Smooth muscle cell (in vitro differentiated cells): ENCODE measurements at regions not wholly inside any gene's neighbourhood (a gene's known extent, or its start where the extent isn't known, plus 50 kb on each side); places are given as distances from the start of the nearest gene placed in this dataset.

Source experiments
- DNase-seq: peaks from one replicate; lab custom pipeline; 2025; ENCODE audit not compliant: unreplicated experiment; lab: John Stamatoyannopoulos, UW
- H2AFZ ChIP-seq: fragments of 200-600 bp; sonication (generic); 2 replicates; pipeline ENCODE4 v1.6.0; 2016; ENCODE audit warnings: antibody characterized with exemption, low read depth, mild to moderate bottlenecking
- H3F3A ChIP-seq: fragments of 200-600 bp; sonication (generic); 2 replicates; pipeline ENCODE4 v1.6.0; 2017; ENCODE audit warnings: antibody characterized with exemption, low read depth
- H3K27ac ChIP-seq: fragments of 200-600 bp; sonication (generic); 2 replicates; pipeline ENCODE4 v1.5.1; 2016; ENCODE audit warnings: low read depth, mild to moderate bottlenecking
- H3K27me3 ChIP-seq: fragments of 200-600 bp; sonication (generic); 2 replicates; pipeline ENCODE4 v1.6.1; 2016; ENCODE audit warnings: low read depth, mild to moderate bottlenecking
- H3K36me3 ChIP-seq: fragments of 200-600 bp; sonication (generic); 2 replicates; pipeline ENCODE4 v1.5.1; 2016; ENCODE audit warnings: low read depth
- H3K4me1 ChIP-seq: fragments of 200-600 bp; sonication (generic); 2 replicates; pipeline ENCODE4 v1.5.1; 2016; ENCODE audit warnings: low read depth
- H3K4me2 ChIP-seq: fragments of 200-600 bp; sonication (generic); 2 replicates; pipeline ENCODE4 v1.6.0; 2016; ENCODE audit warnings: mild to moderate bottlenecking
- H3K4me3 ChIP-seq: fragments of 200-600 bp; sonication (generic); 2 replicates; pipeline ENCODE4 v1.5.1; 2016; ENCODE audit warnings: mild to moderate bottlenecking
- H3K79me2 ChIP-seq: fragments of 200-600 bp; sonication (generic); 2 replicates; pipeline ENCODE4 v1.6.0; 2016; ENCODE audit warnings: low read depth, mild to moderate bottlenecking
- H3K9ac ChIP-seq: fragments of 200-600 bp; sonication (generic); 2 replicates; pipeline ENCODE4 v1.6.0; 2016; ENCODE audit warnings: low read depth
- H3K9me3 ChIP-seq: fragments of 200-600 bp; sonication (generic); replicated peaks from 2 replicates; pipeline ENCODE4 v1.5.1; 2016; ENCODE audit warnings: low read depth
- H4K20me1 ChIP-seq: fragments of 200-600 bp; sonication (generic); 2 replicates; pipeline ENCODE4 v1.6.0; 2016; ENCODE audit warnings: low read depth
- CTCF ChIP-seq: fragments of 200-600 bp; sonication (generic); IDR thresholded peaks from 2 replicates; pipeline ENCODE4 v1.5.1; 2017; ENCODE audit warnings: borderline replicate concordance, mild to moderate bottlenecking, antibody characterized with exemption; ENCODE audit not compliant: insufficient read depth, poor library complexity, severe bottlenecking
- WGBS: methylation state at CpG from one replicate; pipeline ENCODE4 v1.1.7; 2016; ENCODE audit warnings: low lambda C conversion rate; 5-methylcytosine and 5-hydroxymethylcytosine counted together

DNA sequence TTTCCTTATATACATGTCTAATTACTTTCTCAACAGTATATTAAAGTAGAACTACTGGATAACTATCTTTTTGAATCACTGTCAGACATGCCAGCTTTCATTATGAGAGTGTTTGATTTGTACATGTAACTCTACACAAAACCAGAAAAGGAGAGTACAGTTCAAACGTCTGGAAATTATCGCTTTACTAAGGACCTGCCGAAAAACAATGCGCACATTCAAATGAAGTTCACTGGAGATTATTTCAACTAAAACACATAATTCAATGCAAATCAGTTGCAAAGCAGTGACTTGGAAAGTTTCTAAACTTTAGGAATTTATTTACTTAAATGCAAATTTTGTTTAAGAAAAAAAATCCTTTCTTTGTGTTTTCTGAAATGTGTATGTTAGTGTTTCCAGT is 942.5 kb downstream of the EFNA5 start:
- no peaks in the 10 kb centered on the region for H3K27me3 ChIP-seq
- no peaks in the 10 kb centered on the region for H3K36me3 ChIP-seq
- no peak overlapping the region for H3K27ac ChIP-seq
- no peak for TF ChIP-seq CTCF
- H3K4me1 ChIP-seq: no peaks in the 10 kb centered on the region
- H3K9ac ChIP-seq: no peak overlapping the region
- no peaks in the 10 kb centered on the region for H3K79me2 ChIP-seq
- WGBS: 95% methylated on average over 4 of the region's 4 CpGs
- no peak overlapping the region for H3K4me2 ChIP-seq
- DNase-seq: no peak
- no peak overlapping the region for H3K4me3 ChIP-seq
- no peaks in the 10 kb centered on the region for H3F3A ChIP-seq
- no peak overlapping the region for H2AFZ ChIP-seq
- no peaks in the 10 kb centered on the region for H4K20me1 ChIP-seq
- no peaks in the 10 kb centered on the region for H3K9me3 ChIP-seq

- no peak overlapping the region for H3K9ac ChIP-seq
- H3F3A ChIP-seq: no peaks in the 10 kb centered on the region
- H3K27ac ChIP-seq: no peak overlapping the region
- no peak overlapping the region for H3K4me3 ChIP-seq
- H3K36me3 ChIP-seq: no peaks in the 10 kb centered on the region
- H2AFZ ChIP-seq: no peak overlapping the region
- no peaks in the 10 kb centered on the region for H4K20me1 ChIP-seq
- TF ChIP-seq CTCF: no peak
- no peaks in the 10 kb centered on the region for H3K4me1 ChIP-seq
- 89% methylated on average over 2 of the region's 2 CpGs for WGBS
- DNase-seq: no peak
- no peaks in the 10 kb centered on the region for H3K9me3 ChIP-seq
- H3K27me3 ChIP-seq: no peaks in the 10 kb centered on the region
- no peaks in the 10 kb centered on the region for H3K79me2 ChIP-seq
- H3K4me2 ChIP-seq: no peak overlapping the region
These were observed 943.7 kb downstream of the EFNA5 start for GRCh38 chr5:106727071-106727470.

DNA sequence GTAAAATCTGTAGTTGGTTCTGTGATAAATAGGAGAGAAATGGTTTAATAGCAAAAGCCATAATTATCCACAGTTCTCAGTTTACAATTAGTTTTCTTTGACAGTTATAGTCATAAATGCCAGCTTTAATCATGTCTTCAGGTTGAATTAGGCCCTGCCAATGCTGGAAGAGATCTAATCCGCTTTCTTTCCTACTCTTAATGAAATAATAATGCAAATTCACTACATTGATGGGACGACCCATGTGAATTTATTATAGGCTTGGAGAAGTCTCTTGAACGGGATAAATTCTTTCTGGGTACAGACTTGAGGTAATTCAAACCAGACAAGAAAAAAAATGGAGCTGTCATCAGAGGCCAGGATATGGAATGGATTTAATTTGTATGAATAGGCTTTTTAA is 950.4 kb downstream of the EFNA5 start:
- no peak for DNase-seq
- Histone ChIP-seq H3K4me1 (no peaks in the 10 kb centered on the region), H3K9me3 (no peaks in the 10 kb centered on the region), H3K4me3 (no peak overlapping the region), H3K36me3 (no peaks in the 10 kb centered on the region), H3F3A (no peaks in the 10 kb centered on the region), H4K20me1 (no peaks in the 10 kb centered on the region), H3K27me3 (no peaks in the 10 kb centered on the region), H3K27ac (no peak overlapping the region), H3K4me2 (no peak overlapping the region), H2AFZ (no peak overlapping the region), H3K79me2 (no peaks in the 10 kb centered on the region), H3K9ac (no peak overlapping the region)
- WGBS: 59% methylated on average over 3 of the region's 3 CpGs
- no peak for TF ChIP-seq CTCF

- no peak for DNase-seq
- 70% methylated on average over 1 of the region's 1 CpG for WGBS
These were observed 970.9 kb downstream of the EFNA5 start for GRCh38 chr5:106699796-106700195.

More at GRCh38 chr5:106699796-106700195, 970.9 kb downstream of the EFNA5 start:
- H3K27ac ChIP-seq: no peak overlapping the region
- no peak for TF ChIP-seq CTCF
- H3F3A ChIP-seq: no peaks in the 10 kb centered on the region
- H3K79me2 ChIP-seq: no peaks in the 10 kb centered on the region
- no peak overlapping the region for H3K9ac ChIP-seq
- no peak overlapping the region for H3K4me3 ChIP-seq
- no peaks in the 10 kb centered on the region for H3K36me3 ChIP-seq
- no peak overlapping the region for H3K4me2 ChIP-seq
- no peaks in the 10 kb centered on the region for H3K4me1 ChIP-seq
- no peaks in the 10 kb centered on the region for H4K20me1 ChIP-seq
- no peaks in the 10 kb centered on the region for H3K9me3 ChIP-seq
- H3K27me3 ChIP-seq: no peaks in the 10 kb centered on the region
- no peak overlapping the region for H2AFZ ChIP-seq
